GM19395 (cell line): ENCODE measurements at regions not wholly inside any gene's neighbourhood (a gene's known extent, or its start where the extent isn't known, plus 50 kb on each side); places are given as distances from the start of the nearest gene placed in this dataset.

Experiments
- ATAC-seq: cut with Tn5 transposase; IDR thresholded peaks from one replicate; pipeline ENCODE4 v1.9.1; 2021; ENCODE audit warnings: mild to moderate bottlenecking, moderate library complexity; ENCODE audit not compliant: unreplicated experiment

DNA sequence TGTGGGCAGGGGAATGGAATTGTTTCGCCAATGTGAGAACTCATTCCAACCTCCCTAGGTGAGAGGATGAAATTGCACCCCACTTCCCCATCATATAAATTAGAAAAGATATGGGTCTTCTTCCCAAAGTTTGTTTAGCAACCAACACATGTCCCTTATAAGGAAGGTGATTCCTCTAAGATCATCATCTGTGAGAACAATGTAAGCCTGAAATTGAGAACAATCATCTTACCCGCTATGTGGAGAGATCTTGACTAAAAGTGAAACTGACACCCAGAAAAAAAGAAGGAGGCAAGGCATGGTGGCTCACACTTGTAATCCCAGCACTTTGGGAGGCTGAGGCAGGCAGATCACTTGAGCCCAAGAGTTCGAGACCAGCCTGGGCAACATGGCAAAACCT, 173.2 kb upstream of the HMGA2 start:
- no peak for ATAC-seq

DNA sequence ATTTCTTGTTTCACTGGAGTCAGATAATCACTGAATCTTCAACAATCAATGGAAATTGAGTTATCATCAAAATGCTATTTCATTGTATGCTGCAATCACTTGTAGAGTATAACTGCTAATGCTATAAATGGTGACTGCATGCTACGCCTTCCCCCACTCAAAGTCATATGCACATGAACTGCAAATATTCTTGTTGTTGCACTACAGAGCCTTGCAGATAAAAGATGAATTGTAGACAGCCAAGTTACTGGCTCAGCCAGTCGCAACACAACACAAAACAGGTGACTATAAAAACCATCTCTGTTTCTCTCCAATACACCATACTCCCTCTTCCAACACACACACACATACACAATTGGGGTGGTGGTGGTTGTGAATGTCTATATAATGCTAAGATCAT, 171.0 kb upstream of the HMGA2 start:
- no peak for ATAC-seq

DNA sequence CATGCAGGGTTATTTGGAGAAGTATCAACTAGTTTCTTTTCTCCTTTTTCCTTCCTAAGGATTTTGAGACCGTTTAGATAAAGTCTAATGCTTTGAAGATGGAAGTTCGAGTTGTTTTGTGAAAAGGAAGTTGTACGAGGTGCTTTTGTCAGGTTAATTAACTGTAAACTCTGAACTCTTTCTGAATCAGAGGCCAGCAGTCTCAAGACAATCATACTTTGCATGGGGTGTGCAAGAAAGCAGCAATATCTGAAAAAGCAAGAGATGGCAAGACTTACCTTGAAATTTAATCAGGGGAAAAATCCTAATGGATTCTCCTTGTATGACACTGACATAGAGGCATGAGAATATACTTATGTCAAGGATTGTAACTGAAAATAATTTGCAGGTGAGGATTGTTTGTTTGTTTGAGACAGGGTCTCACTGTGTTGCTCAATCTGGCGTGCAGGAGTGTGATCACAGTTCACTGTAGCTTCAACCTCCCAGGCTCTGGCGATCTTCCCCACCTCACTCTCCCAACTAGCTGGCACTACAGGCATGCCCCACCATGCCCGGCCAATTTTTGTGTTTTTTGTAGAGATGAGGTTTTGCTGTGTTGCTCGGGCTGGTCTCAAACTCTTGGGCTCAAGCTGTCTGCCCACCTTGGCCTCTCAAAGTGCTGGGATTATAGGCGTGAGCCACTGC, 170.2 kb upstream of the HMGA2 start:
- ATAC-seq = no peak

DNA sequence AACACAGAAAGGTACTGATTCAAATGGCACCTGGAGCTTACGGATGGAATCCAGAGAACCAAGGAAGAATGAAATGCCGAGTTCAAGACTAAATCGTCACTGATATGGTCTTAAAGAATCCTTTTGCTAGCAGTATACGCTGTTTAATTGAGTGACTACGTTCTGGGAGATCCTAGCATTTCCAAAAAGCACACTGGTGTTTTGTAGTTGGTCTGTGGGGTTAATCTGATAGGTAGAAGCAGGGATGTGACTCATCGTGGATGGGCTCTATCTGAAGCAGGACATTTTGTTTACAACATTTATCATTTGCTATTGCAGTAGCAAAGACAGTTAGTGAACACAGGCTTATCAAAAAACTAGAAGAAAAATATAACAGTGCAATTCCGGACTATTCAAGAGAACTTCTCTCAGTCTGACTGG, 169.2 kb upstream of the HMGA2 start:
- no peak for ATAC-seq

DNA sequence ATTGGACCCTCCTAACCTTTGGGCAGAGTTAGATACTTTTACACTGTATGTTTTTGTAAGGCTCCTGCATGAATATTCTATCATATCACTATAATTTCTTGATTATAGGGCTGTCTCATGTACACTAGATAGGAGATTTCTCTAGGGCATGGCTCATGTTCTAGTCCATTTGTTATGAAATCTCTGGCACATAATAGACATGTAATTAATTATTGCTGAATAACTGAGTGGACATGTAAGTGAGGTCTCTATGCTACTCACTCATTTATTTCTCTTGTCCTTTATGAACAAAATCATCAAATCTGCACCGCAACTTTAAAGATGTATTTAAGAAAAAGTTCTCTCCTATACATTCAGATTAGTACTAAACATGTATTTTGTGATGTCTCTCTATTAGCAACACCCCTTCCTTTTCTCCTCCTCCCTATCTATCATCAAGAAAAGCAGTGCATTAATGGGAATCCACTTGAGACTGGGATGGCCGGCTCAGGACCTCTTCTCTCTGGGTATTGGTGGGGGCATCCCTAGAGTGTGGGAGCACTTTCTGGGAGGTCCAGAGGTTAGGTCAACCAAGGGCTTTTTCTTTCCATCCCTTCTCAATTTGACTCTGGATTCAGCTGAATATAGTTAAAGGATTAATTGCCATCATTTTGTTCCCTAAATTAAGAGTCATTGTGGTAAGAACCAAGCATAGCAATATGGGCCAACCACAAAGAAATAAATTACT, 168.0 kb upstream of the HMGA2 start:
- no peak for ATAC-seq

DNA sequence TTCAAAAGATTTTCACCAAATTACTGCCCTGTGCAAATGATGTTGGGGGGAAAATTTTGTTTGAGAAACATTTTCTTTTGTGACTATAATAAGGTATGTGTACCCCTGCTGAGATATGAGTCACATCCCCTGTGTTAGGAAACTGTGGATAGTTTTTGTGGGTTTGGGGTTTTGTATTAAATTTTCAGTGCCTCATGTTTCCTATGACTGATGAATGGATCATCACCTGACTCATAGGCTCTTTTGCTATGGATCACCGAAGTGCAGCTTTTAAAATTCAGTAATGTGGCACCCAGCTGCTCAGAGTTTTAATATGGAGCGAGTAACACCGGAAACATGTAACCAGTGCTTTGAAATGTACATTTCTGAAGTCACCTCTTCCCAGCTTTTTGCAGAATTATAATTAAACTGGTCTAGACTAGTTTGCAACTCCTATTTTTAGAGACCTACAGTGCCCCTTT, 167.4 kb upstream of the HMGA2 start:
- no peak for ATAC-seq

DNA sequence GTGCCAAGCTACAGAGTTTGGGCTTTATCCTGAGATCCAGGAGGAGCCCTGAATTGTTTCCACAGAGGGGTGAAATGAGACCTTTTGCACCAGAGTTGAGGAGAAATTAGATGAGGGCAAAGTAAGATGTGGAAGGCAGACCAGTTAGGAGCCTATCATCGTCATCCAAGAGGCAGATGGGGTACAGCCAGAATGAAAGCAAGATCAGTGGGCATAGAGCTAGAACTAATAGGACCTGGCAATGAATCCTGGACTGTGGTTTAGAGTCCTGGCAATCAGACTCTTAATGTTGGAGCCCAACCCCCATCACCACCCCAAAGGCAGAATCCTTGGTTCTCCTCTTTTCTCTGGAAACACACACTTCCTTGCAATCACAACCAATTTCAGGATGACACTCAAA, 166.6 kb upstream of the HMGA2 start:
- no peak for ATAC-seq

DNA sequence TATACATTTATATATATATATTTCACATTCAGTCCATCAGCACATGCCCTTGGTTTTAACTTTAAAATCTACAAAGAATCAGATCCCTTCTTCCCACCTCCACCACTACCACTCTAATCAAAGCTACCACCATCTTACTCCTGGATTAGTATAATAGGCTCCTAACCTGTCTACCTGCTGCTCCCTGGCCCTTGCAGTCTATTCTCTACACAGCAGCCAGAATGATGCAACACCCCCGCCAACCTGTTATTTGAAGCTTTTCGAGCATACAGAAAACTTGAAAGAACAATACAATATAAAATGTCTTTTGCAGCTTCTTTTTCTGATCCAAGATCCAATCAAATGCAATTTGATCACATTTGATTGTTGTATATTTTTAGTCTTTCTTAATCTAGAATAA, 165.9 kb upstream of the HMGA2 start:
- no peak for ATAC-seq

DNA sequence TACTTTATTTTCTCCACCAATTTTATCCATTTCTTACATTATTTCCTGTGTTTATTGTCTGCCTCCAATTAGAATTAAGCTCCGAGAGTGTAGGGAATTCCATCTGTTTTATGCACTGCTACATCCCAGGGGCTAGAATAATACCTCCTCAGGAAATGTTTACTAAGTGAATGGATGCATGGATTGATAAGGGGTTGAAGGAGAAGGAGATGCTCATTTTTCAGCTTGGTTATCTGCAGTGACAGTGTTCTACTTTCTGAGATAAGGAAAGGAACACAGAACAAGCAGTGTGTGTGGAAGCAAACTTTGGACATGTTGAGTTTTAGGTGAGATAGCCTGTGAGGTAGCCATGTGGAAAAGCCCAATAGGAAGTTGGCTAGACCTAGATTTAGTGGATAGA, 164.6 kb upstream of the HMGA2 start:
- ATAC-seq = no peak

DNA sequence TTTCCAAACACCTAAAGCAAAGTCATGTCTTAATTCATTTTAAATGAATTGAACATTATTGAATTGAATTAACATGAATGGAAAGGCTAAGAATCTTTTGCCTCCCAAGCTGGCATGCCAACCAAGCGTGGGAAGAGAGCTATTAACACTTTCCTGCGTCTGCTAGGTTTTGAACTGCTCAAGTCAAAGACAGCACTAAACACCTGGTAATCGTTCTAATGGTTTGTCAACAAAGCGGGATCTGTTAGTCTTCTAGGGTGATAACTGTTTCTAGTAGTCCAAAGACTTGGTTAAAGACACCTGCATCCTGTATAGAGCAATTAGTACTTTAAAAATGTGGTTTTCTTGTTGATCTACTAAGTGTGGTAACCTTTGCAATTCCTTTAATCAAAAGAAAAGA, 164.2 kb upstream of the HMGA2 start:
- no peak for ATAC-seq

DNA sequence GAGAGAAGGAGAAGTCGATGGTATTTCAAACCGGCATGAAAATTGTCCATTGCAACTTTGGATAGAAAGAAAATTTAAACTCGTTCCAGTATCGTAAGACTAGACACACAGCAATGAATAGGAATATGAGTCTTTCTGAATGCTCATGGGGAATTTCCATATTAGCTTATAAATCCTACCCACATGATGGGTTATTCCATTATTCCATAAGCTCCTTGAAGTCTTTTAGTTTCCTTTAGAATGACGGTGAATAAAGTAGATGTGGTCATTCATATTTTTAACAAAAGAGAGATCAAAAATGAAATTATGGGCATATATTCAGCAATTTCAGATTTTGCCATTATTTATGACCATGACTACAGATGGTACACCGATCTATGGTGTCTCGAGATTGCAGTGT, 163.4 kb upstream of the HMGA2 start:
- no peak for ATAC-seq

DNA sequence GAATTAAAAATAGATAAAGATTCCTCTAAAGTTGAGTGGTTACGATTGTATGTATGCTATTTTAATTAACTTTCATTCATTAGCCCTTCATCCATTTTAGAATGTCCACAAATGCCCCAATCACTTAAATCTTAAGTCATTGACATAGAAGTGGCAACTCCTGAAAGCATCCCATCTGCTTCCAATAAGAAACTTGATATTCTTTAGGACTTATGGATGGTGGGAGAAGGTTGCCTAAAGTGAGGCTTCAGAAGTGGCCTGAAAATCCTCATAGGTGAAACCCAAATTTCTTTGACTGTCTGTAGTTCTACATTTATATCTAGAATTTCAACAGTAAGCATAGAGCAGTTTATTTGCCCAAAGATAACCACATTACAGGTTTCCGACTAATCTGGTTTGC, 161.7 kb upstream of the HMGA2 start:
- no peak for ATAC-seq

DNA sequence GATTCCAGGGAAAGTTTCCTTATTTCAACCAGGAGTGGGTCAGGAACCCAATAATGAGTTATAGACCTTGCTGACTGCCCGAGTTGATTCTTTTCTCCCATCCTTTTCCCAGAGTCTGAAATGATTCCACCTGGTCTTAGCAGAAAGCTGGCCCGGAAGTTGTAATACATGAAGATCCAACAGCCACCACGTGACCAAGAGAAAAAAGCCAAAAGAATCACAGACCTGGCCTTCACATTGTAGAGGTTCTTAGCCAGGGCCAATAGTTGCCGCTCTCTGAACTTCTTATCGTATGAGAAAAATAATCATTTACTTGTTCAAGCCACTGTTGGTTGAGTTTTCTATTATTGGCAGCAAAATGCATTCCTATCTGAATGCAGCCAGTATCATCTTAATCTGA, 161.2 kb upstream of the HMGA2 start:
- no peak for ATAC-seq

DNA sequence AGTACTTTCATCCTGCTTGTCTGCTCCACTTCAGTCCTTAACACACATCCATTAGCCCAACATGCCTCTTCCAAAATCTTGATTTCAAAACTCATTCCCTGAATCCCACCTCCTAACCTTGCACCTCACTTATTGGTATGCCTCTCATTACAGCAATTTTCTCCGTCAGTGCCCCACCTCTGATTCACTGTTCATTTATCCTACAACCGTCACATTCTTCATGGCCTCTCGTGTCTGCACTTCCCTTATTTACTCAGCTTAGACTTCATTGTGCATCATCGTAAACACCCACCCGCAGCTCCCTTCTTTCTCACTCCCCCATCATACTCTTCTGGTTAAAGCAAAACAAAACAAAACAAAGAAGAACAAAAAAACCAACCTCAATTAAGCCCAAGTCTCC, 160.6 kb upstream of the HMGA2 start:
- ATAC-seq = no peak

DNA sequence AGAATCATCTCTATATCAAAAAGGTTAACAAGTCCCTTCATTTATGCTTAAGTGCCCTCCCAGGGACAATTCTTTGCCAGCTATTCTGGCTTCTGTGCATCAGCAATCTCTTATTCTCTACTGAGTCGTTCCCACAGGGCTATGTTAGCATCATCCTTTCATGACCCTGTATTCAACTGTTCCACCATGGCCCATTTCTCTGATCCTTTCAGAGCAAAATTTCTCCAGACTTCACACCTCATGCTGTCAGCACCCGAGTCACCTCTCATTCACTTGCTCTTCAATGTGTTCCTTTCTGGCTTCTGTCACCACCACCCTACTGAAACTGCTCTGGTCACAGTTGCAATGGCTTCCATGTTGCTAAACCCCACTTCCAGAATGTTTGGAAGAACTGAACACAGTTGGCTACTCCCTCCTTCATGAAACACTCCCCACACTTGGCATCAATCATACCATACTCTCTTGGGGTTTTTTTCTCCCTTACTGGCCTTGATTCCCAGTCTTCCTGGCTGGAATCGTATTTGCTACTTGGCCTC, 159.5 kb upstream of the HMGA2 start:
- ATAC-seq = no peak

DNA sequence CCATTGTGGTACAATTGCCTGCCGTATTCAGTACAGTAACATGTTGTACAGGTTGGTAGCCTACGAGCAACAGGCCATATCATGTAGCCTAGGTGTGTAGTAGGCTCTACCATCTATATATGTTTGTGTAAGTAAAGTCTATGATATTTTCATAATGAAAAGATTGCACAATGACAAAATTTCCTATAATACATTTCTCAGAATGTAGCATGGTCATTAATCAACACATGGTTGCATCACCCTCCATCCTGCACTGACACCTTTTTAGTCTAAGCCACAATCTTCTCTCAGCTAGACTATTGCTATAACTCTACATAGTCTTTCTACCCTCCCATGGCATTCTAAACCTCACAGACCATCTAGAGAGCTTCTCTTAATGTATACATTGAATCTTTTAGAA, 158.5 kb upstream of the HMGA2 start:
- ATAC-seq = no peak

DNA sequence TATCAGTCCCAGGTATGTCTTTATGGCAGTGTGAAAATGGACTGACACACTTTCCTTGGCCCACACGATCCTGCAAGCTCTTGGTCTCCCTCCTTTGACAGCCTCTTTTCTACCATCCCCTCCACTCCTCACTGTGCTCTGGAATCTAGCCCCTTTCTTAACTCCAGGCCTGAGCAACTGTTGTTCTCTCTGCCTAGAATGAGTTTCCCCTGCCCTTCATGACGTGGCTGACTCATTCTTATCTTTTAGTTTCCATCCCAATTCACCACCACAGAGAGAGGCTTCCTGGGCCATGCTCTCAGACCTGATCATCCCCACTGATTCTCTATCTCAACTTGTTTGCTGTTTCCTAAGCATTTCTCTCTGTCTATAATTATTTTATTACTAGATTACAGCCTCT, 157.4 kb upstream of the HMGA2 start:
- no peak for ATAC-seq

DNA sequence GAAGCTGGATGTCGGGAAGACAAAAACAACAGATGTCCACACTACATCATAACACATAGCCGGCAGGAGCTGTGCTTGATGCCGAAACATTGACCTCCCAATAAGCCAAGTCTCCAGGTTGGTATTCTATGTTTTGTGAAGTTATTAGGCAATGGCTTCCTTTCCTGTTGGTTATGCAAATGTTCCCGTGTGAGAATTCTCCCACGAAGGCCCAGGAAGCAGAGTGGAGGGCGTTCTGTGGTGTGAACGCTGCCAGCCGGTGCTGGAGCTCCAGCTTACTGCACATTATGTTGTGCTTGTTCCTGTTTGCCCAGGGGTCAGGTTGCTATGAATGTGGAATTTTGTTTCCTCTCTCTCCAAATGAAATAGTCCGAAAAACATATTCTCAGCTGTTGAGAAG, 156.4 kb upstream of the HMGA2 start:
- no peak for ATAC-seq

DNA sequence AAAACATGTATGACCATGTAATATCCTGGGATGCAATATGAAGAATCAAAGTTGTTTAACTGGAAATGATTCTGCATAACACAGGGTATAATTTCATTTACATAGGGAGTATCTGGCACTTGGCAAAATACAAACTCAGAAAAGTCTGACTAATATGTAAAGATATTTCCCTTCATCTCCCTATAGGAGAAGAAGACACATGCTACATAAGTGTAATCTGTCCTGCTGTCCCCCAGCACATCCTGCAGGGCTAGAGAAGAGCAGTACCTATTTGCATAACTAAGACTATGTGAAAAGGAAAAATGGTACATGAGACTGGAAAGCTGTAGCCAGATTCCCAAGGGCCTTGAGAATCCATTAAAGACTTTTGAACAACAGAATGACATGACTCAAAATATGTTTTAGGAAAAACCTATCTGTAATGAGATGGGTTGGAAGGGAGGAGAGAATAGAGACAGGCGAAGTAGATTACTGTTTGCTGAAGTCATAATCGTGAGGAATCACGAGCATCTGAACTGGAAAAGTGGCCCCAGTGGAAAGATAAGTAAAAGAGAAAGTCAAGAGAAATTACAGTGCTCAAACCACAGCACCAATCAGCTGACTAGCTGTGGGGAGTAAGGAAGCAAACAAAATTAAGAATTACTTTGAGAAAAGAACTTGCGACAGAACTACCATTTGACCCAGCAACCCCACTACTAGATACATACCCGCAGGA, 155.1 kb upstream of the HMGA2 start:
- ATAC-seq = no peak

DNA sequence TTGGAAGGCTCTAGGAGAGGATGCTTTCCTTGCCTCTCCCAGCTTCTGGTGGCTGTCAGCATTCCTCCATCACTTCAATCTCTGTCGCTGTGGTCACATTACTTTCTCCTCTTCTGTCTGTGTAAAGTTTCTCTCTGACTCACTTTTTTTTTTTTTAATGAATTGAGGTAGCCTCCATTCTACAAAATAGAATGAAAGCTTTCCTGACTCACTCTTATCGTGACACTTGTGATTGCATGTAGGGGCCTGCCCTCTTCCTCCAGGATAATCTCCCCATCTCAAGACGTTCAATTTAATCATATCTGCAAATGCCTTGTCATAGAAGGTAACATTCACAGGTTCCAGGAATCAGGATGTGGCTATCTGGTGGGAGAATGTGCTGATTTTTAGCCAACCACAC, 153.5 kb upstream of the HMGA2 start:
- ATAC-seq = no peak

DNA sequence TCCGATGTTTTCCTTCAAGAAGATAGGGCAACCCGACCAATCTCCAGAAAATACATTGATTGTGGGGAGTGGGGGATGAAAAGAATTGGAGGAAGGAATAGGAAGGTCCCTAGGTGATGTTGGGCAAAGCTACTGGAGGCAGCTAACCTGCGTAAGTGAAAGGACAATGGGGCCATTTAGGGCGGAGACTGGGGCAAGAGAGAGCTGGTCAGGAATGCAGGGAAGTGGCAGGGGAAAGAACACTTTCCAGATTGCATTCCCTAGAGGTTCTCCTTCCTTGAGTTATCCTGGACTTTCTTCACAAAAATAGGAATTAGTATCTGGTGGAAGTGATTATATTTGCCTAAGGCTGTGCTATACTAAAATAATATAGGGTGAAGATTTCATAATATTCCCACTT, 151.8 kb upstream of the HMGA2 start:
- ATAC-seq = no peak

DNA sequence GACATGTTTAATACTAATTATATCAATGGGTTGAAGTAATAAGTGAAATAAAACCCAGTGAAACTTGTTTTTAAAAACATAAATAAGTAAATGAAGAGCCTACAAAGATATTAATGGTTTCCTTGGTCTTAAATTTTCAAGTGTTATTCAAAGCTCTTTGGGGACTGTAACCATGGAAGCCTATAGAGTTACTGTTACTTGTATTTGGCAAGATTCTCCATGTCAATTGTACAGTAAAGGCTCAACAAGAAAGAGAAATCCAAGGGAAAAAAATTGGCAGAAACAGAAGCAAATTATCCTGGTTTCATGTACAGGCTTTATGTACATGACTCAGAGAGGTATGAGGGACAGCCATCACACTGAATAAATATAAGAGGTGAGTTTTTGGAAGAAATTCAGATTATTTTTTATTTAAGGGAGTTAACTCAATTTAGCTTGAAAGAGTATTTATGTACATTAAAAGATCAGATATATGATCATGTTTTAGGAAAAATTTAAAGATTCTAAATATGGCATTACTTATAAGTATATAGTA, 151.1 kb upstream of the HMGA2 start:
- ATAC-seq = no peak
